A549 (cell line): ENCODE measurements at regions not wholly inside any gene's neighbourhood (a gene's known extent, or its start where the extent isn't known, plus 50 kb on each side); places are given as distances from the start of the nearest gene placed in this dataset.

ENCODE experiments used
- ATAC-seq, 2 experiments: fragments of 200-7000 bp in 1 of 2; fragments of >200 bp in 1 of 2; cut with Nextera tagmentation in 1 of 2; cut with Tn5 transposase in 1 of 2; 3 replicates each; pipeline versions ENCODE4 v1.8.0 to v1.9.1; 2018 to 2020; ENCODE audit warnings: mild to moderate bottlenecking in 1 of 2, moderate library complexity in 1 of 2
- CTCF ChIA-PET: fragments of 300-600 bp; sonication (Branson Sonifier 250); formaldehyde crosslinking; extraction: SDS; loops from one replicate; lab custom pipeline; 2021; ENCODE audit warnings: antibody characterized with exemption, inconsistent platforms; lab: Yijun Ruan, JAX
- POLR2A ChIA-PET: fragments of 350-600 bp; formaldehyde crosslinking; extraction: SDS; loops from one replicate; lab custom pipeline; 2021; ENCODE audit warnings: antibody characterized with exemption, inconsistent platforms; lab: Yijun Ruan, JAX
- DNase-seq, 2 experiments: peaks; one replicate each; pipeline versions ENCODE4 v3.0.0 to v3.0.0-alpha.2; 2011 to 2016; ENCODE audit warnings: low read depth in 1 of 2, low spot score in 1 of 2
- FAIRE-seq: peaks from 2 replicates; lab custom pipeline; 2011; peaks lifted over from hg19 to GRCh38; lab: Jason Lieb, UNC
- H3K27ac ChIP-seq, 2 experiments: fragments of >200 bp; sonication (Bioruptor Twin); formaldehyde crosslinking; 3 replicates each; pipeline ENCODE4 v1.5.1; 2016 to 2017
- H3K4me1 ChIP-seq: fragments of >200 bp; sonication (Bioruptor Twin); formaldehyde crosslinking; 3 replicates; pipeline ENCODE4 v1.6.1; 2016
- H3K4me2 ChIP-seq: fragments of >200 bp; sonication (Bioruptor Twin); formaldehyde crosslinking; 3 replicates; pipeline ENCODE4 v1.6.1; 2016
- H3K4me3 ChIP-seq: fragments of >200 bp; sonication (Bioruptor Twin); formaldehyde crosslinking; 3 replicates; pipeline ENCODE4 v1.5.1; 2016
- H3K9me3 ChIP-seq: fragments of >200 bp; sonication (Bioruptor Twin); formaldehyde crosslinking; 3 replicates; pipeline ENCODE4 v1.6.1; 2016
- BCL3 ChIP-seq: fragments of >200 bp; sonication (Bioruptor Twin); formaldehyde crosslinking; IDR thresholded peaks from 3 replicates; pipeline ENCODE4 v1.6.1; 2016
- CBX2 ChIP-seq: fragments of 200-600 bp; sonication (generic); IDR thresholded peaks from 2 replicates; pipeline ENCODE4 v1.6.1; 2016; ENCODE audit warnings: low read depth, mild to moderate bottlenecking, borderline replicate concordance
- CHD2 ChIP-seq: fragments of 150-350 bp; IDR thresholded peaks from 2 replicates; pipeline ENCODE4 v1.6.1; 2014; ENCODE audit warnings: low read length; ENCODE audit not compliant: partially characterized antibody
- ELK1 ChIP-seq: fragments of 150-350 bp; IDR thresholded peaks from 2 replicates; pipeline ENCODE4 v1.6.1; 2014; ENCODE audit warnings: low read depth, mild to moderate bottlenecking, low read length
- EP300 ChIP-seq, 2 experiments: fragments of >200 bp; sonication (Bioruptor Twin); formaldehyde crosslinking; IDR thresholded peaks; 2 replicates in 1 of 2; 3 replicates in 1 of 2; pipeline ENCODE4 v1.6.1; 2016 to 2017
- FOSB ChIP-seq: fragments of 250-450 bp; sonication (Bioruptor Pico); IDR thresholded peaks from 2 replicates; pipeline ENCODE4 v1.5.0; 2020; ENCODE audit warnings: mild to moderate bottlenecking, moderate library complexity
- FOSL2 ChIP-seq, 2 experiments: fragments of 450-650 bp in 1 of 2; fragments of >200 bp in 1 of 2; sonication (Bioruptor Twin) in 1 of 2; formaldehyde crosslinking; IDR thresholded peaks; 2 replicates each; pipeline versions ENCODE4 v1.5.0 to v1.6.1; 2016 to 2020; ENCODE audit warnings: mild to moderate bottlenecking in 1 of 2, moderate library complexity in 1 of 2
- GATA3 ChIP-seq: IDR thresholded peaks from 2 replicates; pipeline ENCODE4 v1.6.1; 2012; ENCODE audit warnings: borderline replicate concordance
- HDAC2 ChIP-seq: fragments of 200-600 bp; sonication (generic); IDR thresholded peaks from 2 replicates; pipeline ENCODE4 v1.6.1; 2016
- HES2 ChIP-seq: fragments of >200 bp; sonication (Bioruptor Twin); formaldehyde crosslinking; IDR thresholded peaks from 2 replicates; pipeline ENCODE4 v1.6.1; 2016
- HEYL ChIP-seq: fragments of 250-450 bp; sonication (Bioruptor Pico); IDR thresholded peaks from 2 replicates; pipeline ENCODE4 v1.8.0; 2021; ENCODE audit warnings: mild to moderate bottlenecking, moderate library complexity
- HMGXB4 ChIP-seq: fragments of 250-450 bp; sonication (Bioruptor Pico); IDR thresholded peaks from 2 replicates; pipeline ENCODE4 v1.5.0; 2021; ENCODE audit warnings: mild to moderate bottlenecking, moderate library complexity, borderline replicate concordance
- HOXB13 ChIP-seq: fragments of 250-450 bp; sonication (Bioruptor Pico); IDR thresholded peaks from 2 replicates; pipeline ENCODE4 v1.5.0; 2020; ENCODE audit warnings: low read depth, mild to moderate bottlenecking, moderate library complexity
- HOXB5 ChIP-seq: fragments of 250-450 bp; sonication (Bioruptor Pico); IDR thresholded peaks from 2 replicates; pipeline ENCODE4 v1.5.0; 2020; ENCODE audit warnings: mild to moderate bottlenecking, moderate library complexity
- JUN ChIP-seq, 2 experiments: fragments of >200 bp; sonication (Bioruptor Twin); formaldehyde crosslinking; IDR thresholded peaks; 2 replicates in 1 of 2; 3 replicates in 1 of 2; pipeline ENCODE4 v1.6.1; 2016 to 2017
- KDM5A ChIP-seq: fragments of 200-600 bp; sonication (generic); IDR thresholded peaks from 2 replicates; pipeline ENCODE4 v1.6.1; 2016; ENCODE audit warnings: antibody characterized with exemption, mild to moderate bottlenecking
- MAZ ChIP-seq: fragments of 150-350 bp; IDR thresholded peaks from 2 replicates; pipeline ENCODE4 v1.6.1; 2014; ENCODE audit warnings: antibody characterized with exemption, low read depth, low read length, borderline replicate concordance
- MYC ChIP-seq: IDR thresholded peaks from 2 replicates; pipeline ENCODE4 v1.6.1; 2012; ENCODE audit warnings: mild to moderate bottlenecking, inconsistent platforms, low read length, improper control_type of control experiment, borderline replicate concordance
- NPAS2 ChIP-seq: fragments of 250-450 bp; sonication (Bioruptor Pico); IDR thresholded peaks from 2 replicates; pipeline ENCODE4 v1.8.0; 2022; ENCODE audit warnings: mild to moderate bottlenecking, moderate library complexity, borderline replicate concordance
- PBX3 ChIP-seq: IDR thresholded peaks from 2 replicates; pipeline ENCODE4 v1.6.1; 2012
- POLR2A ChIP-seq: IDR thresholded peaks from 2 replicates; pipeline ENCODE4 v1.6.1; 2012; ENCODE audit warnings: mild to moderate bottlenecking, low read length
- RAD21 ChIP-seq, 2 experiments: fragments of >200 bp in 1 of 2; sonication (Bioruptor Twin) in 1 of 2; formaldehyde crosslinking in 1 of 2; IDR thresholded peaks in 1 of 2; conservative IDR thresholded peaks in 1 of 2; 2 replicates in 1 of 2; 3 replicates in 1 of 2; pipeline ENCODE4 v1.6.1; 2012 to 2018; ENCODE audit warnings: inconsistent platforms in 1 of 2
- SREBF2 ChIP-seq: fragments of 450-650 bp; IDR thresholded peaks from 2 replicates; pipeline ENCODE4 v1.6.1; 2014; ENCODE audit warnings: mild to moderate bottlenecking, moderate library complexity
- TFCP2L1 ChIP-seq: fragments of 250-450 bp; sonication (Bioruptor Pico); IDR thresholded peaks from 2 replicates; pipeline ENCODE4 v1.5.0; 2021; ENCODE audit warnings: mild to moderate bottlenecking
- USF2 ChIP-seq: fragments of 450-650 bp; IDR thresholded peaks from 2 replicates; pipeline ENCODE4 v1.6.1; 2014; ENCODE audit warnings: antibody characterized with exemption
- ZC3H11A ChIP-seq: fragments of 450-650 bp; IDR thresholded peaks from 2 replicates; pipeline ENCODE4 v1.6.1; 2014; ENCODE audit warnings: antibody characterized with exemption, mild to moderate bottlenecking
- ZNF302 ChIP-seq: fragments of 250-450 bp; sonication (Bioruptor Pico); IDR thresholded peaks from 2 replicates; pipeline ENCODE4 v1.9.0; 2021; ENCODE audit warnings: inconsistent platforms, mild to moderate bottlenecking, moderate library complexity
- ZSCAN20 ChIP-seq: fragments of 250-450 bp; sonication (Bioruptor Pico); IDR thresholded peaks from 2 replicates; pipeline ENCODE4 v1.8.0; 2022; ENCODE audit warnings: mild to moderate bottlenecking, moderate library complexity
- WGBS: methylation state at CpG from one replicate; pipeline ENCODE4 v1.1.6; 2017; ENCODE audit errors: missing lambda C conversion rate; 5-methylcytosine and 5-hydroxymethylcytosine counted together

GRCh38 chr2:234247453-234248180 lies 197.1 kb downstream of the SPP2 start:
- DNase-seq (no peak), FAIRE-seq (no peak), ATAC-seq (no peak)
- TF ChIP-seq ZNF302 (CRISPR knock-in tag) (no peak), ELK1 (no peak)
- Histone ChIP-seq H3K4me1 (peaks cover 78% of the 10 kb centered on the region), H3K27ac (peak overlapping the region; percentile 93 to 95), H3K9me3 (no peaks in the 10 kb centered on the region), H3K4me3 (no peak overlapping the region), H3K4me2 (no peak overlapping the region)
- CTCF ChIA-PET: interaction anchor here (1.0 to 2.9 kb wide), 3 partner anchors 10 to 272 kb away, joined by 3 to 14 read pairs (median 3); no protein-coding TSS in a partner anchor
- 96% methylated on average over 5 of the region's 42 CpGs for WGBS
- POLR2A ChIA-PET: no interaction called here

- peak; percentile 68 to 79 for DNase-seq
- H3K4me2 ChIP-seq: peak overlapping the region; percentile 86
- no peak overlapping the region for H3K4me3 ChIP-seq
- POLR2A ChIA-PET: interaction anchor here (1.0 kb wide), 1 partner anchor 58 kb away, joined by 3 read pairs; no protein-coding TSS in a partner anchor
- peak overlapping the region; percentile 93 to 95 for H3K27ac ChIP-seq
- CTCF ChIA-PET: interaction anchor here (0.7 to 2.6 kb wide), 6 partner anchors 9 to 110 kb away, joined by 3 to 9 read pairs (median 3); no protein-coding TSS in a partner anchor
- H3K9me3 ChIP-seq: no peaks in the 10 kb centered on the region
- peaks cover 78% of the 10 kb centered on the region for H3K4me1 ChIP-seq
- peak; percentile 51 to 60; a peak in 4 of 6 replicates for ATAC-seq
- peak; percentile 68 for FAIRE-seq
- WGBS: under 1% methylated on average over 5 of the region's 5 CpGs
- TF ChIP-seq CHD2 (peak; percentile 18), BCL3 (no peak), HOXB5 (no peak), FOSL2 (IDR thresholded peaks at IDR 0.05) (peak; percentile 76), FOSL2 (CRISPR knock-in tag; IDR thresholded peaks at IDR 0.05) (peak; percentile 93), NPAS2 (CRISPR knock-in tag) (no peak), ZNF302 (CRISPR knock-in tag) (no peak), RAD21 (conservative IDR thresholded peaks at IDR 0.05 in 1 of 2, IDR thresholded peaks at IDR 0.05 in 1 of 2) (0 out of 5 replicates have a peak, but pooled peaks of 1 of the 2 experiments have one; percentile 5), SREBF2 (no peak), ZSCAN20 (no peak), JUN (IDR thresholded peaks at IDR 0.05) (peak; percentile 38 to 40; a peak in 2 of 5 replicates), KDM5A (no peak), HDAC2 (no peak), MAZ (no peak), MYC (no peak), HEYL (CRISPR knock-in tag) (no peak), HMGXB4 (CRISPR knock-in tag) (no peak), HOXB13 (CRISPR knock-in tag) (no peak), PBX3 (no peak), FOSB (CRISPR knock-in tag) (no peak), ZC3H11A (no peak), CBX2 (no peak), TFCP2L1 (CRISPR knock-in tag) (no peak), GATA3 (peak; percentile 62; the same call in 1 of the 2 replicates), EP300 (IDR thresholded peaks at IDR 0.05) (0 out of 5 replicates have a peak, but pooled peaks have one; percentile 12 to 32), ELK1 (no peak), USF2 (no peak), POLR2A (no peak), HES2 (no peak)
Observed at GRCh38 chr2:234245945-234246344, 195.4 kb downstream of the SPP2 start.
